Panc1 (cell line): ENCODE measurements at regions not wholly inside any gene's neighbourhood (a gene's known extent, or its start where the extent isn't known, plus 50 kb on each side); places are given as distances from the start of the nearest gene placed in this dataset.

ENCODE experiments used
- POLR2AphosphoS5 ChIP-seq: IDR thresholded peaks from 2 replicates; pipeline ENCODE4 v1.6.1; 2012; ENCODE audit warnings: mild to moderate bottlenecking, low read depth, low read length, moderate library complexity
- SIN3A ChIP-seq: IDR thresholded peaks from 2 replicates; pipeline ENCODE4 v1.6.1; 2012; ENCODE audit warnings: low read depth, mild to moderate bottlenecking, low read length, moderate library complexity, borderline replicate concordance; ENCODE audit not compliant: insufficient read depth
- TF ChIP-seq, protein P1 (sequence below): fragments of 450-650 bp; IDR thresholded peaks from 2 replicates; pipeline ENCODE4 v1.5.1; 2017; ENCODE audit warnings: mild to moderate bottlenecking
- TF ChIP-seq, protein P2 (sequence below), 2 experiments: IDR thresholded peaks; 2 replicates each; pipeline ENCODE4 v1.6.1; 2011 to 2012; ENCODE audit warnings: low read depth in 2 of 2, control low read depth in 1 of 2, low read length in 1 of 2, mild to moderate bottlenecking in 1 of 2, moderate library complexity in 1 of 2; ENCODE audit not compliant: insufficient read depth in 1 of 2

DNA sequence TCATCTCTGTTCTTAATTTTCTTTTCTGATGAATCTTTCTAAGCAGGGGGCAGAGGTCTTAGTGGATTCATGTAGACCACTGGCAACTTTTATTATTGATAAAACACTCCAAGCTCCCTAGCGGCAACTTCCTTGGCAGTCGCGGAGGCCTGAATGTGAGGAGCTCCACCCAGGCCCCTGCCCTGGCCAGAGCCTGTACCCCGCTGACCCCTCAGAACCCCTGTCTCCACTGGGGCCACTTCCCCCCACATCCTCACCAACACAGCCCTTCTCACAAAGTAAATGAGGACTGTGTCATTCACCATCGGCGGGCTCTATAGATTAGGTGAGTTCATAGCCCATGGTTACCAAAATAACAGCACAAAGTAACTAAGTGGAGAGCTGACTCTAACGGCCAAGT is 111.6 kb downstream of the TPRA1 start:
- TF ChIP-seq, protein P1, sequence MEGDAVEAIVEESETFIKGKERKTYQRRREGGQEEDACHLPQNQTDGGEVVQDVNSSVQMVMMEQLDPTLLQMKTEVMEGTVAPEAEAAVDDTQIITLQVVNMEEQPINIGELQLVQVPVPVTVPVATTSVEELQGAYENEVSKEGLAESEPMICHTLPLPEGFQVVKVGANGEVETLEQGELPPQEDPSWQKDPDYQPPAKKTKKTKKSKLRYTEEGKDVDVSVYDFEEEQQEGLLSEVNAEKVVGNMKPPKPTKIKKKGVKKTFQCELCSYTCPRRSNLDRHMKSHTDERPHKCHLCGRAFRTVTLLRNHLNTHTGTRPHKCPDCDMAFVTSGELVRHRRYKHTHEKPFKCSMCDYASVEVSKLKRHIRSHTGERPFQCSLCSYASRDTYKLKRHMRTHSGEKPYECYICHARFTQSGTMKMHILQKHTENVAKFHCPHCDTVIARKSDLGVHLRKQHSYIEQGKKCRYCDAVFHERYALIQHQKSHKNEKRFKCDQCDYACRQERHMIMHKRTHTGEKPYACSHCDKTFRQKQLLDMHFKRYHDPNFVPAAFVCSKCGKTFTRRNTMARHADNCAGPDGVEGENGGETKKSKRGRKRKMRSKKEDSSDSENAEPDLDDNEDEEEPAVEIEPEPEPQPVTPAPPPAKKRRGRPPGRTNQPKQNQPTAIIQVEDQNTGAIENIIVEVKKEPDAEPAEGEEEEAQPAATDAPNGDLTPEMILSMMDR, result no peak
- TF ChIP-seq POLR2AphosphoS5 (no peak), SIN3A (no peak)
- TF ChIP-seq, protein P2, sequence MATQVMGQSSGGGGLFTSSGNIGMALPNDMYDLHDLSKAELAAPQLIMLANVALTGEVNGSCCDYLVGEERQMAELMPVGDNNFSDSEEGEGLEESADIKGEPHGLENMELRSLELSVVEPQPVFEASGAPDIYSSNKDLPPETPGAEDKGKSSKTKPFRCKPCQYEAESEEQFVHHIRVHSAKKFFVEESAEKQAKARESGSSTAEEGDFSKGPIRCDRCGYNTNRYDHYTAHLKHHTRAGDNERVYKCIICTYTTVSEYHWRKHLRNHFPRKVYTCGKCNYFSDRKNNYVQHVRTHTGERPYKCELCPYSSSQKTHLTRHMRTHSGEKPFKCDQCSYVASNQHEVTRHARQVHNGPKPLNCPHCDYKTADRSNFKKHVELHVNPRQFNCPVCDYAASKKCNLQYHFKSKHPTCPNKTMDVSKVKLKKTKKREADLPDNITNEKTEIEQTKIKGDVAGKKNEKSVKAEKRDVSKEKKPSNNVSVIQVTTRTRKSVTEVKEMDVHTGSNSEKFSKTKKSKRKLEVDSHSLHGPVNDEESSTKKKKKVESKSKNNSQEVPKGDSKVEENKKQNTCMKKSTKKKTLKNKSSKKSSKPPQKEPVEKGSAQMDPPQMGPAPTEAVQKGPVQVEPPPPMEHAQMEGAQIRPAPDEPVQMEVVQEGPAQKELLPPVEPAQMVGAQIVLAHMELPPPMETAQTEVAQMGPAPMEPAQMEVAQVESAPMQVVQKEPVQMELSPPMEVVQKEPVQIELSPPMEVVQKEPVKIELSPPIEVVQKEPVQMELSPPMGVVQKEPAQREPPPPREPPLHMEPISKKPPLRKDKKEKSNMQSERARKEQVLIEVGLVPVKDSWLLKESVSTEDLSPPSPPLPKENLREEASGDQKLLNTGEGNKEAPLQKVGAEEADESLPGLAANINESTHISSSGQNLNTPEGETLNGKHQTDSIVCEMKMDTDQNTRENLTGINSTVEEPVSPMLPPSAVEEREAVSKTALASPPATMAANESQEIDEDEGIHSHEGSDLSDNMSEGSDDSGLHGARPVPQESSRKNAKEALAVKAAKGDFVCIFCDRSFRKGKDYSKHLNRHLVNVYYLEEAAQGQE (IDR thresholded peaks at IDR 0.05; ENCODE audit: insufficient read depth in 1 of 2, low read depth in 2 of 2, low read length in 1 of 2), result no peak
